D721Med (cell line): ENCODE measurements at regions not wholly inside any gene's neighbourhood (a gene's known extent, or its start where the extent isn't known, plus 50 kb on each side); places are given as distances from the start of the nearest gene placed in this dataset.

Experiments
- DNase-seq: peaks from one replicate; pipeline ENCODE4 v3.0.0; 2011; ENCODE audit warnings: low spot score; ENCODE audit not compliant: insufficient read length
- FAIRE-seq: peaks from 2 replicates; lab custom pipeline; 2011; peaks lifted over from hg19 to GRCh38; lab: Jason Lieb, UNC
- CTCF ChIP-seq: IDR thresholded peaks from 2 replicates; pipeline ENCODE4 v1.5.1; 2012; ENCODE audit warnings: mild to moderate bottlenecking, control low read depth; ENCODE audit not compliant: insufficient read depth; ENCODE audit errors: missing control alignments

DNA sequence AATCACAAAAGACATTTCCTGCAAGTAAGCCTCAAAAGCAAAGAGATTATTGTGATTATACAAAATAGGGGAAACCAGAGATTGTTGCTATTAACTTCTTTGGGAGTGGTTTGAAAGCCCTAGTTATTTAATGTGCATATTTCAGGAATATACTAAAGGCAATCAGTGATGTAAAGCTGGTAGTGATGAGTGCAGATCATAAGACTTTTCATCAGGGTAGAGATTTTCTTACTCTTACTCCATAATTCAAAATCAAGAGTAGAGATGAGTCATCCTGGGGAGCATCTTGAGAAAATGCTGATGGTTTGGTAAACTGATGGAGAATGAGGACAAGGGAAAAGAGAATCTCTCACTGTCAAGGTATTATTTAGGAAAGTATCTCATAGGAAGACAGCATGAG is 309.5 kb downstream of the FBXO15 start:
- TF ChIP-seq CTCF = no peak
- no peak for DNase-seq
- FAIRE-seq = no peak

GRCh38 chr18:73835656-73836364 is 311.8 kb downstream of the FBXO15 start:
- no peak for FAIRE-seq
- no peak for TF ChIP-seq CTCF
- DNase-seq = no peak

GRCh38 chr18:73835039-73835438 is 312.6 kb downstream of the FBXO15 start:
- no peak for TF ChIP-seq CTCF
- DNase-seq (no peak), FAIRE-seq (no peak)

DNA sequence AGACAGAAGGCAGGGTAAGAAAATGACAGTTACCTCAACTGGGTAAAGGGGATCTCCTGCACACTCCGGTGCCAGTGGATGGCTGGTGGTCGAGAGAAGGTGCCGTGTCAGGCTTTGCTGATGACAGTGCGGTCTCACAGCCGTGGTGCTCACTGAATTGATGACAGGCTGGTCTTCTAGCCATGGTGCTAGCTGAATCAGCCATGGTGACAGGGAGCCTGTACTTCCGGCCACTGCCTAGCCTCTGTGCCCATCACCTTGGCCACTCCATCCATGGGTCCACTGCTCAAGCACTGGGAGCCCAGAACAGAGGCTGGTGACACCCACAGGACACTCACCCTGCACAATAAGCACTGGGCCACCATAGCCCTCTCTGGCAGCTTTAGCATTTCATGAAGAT is 315.9 kb downstream of the FBXO15 start:
- TF ChIP-seq CTCF = no peak
- DNase-seq (no peak), FAIRE-seq (no peak)

- no peak for DNase-seq
- FAIRE-seq = peak; percentile 96
- no peak for TF ChIP-seq CTCF
Measured at GRCh38 chr18:73829146-73829545, 318.5 kb downstream of the FBXO15 start.

DNA sequence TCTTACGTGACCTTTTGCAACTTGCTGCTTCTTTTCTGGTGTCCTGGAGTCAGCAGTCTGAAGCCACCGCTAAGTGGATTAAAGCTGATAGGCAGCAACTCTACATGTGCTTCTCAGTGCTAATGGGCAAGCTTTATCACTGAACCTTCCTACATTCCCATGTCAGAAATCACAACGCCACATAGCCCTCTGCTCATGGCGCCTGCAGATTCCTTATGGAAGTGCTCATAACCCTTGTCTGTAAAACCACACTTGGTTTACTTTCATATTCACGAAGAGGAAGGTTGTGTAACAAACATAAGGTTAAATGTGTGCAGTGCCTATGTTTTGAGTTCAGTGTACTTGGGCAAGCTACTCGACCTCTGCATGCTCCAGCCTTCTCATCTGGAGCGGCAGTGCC is 319.8 kb downstream of the FBXO15 start:
- FAIRE-seq (peak; percentile 85), DNase-seq (no peak)
- no peak for TF ChIP-seq CTCF

GRCh38 chr18:73826098-73826497 is 321.5 kb downstream of the FBXO15 start:
- TF ChIP-seq CTCF = no peak
- no peak for FAIRE-seq
- DNase-seq = no peak
